ENCODE measurements at regions not wholly inside any gene's neighbourhood (a gene's known extent, or its start where the extent isn't known, plus 50 kb on each side); places are given as distances from the start of the nearest gene placed in this dataset.

DNA sequence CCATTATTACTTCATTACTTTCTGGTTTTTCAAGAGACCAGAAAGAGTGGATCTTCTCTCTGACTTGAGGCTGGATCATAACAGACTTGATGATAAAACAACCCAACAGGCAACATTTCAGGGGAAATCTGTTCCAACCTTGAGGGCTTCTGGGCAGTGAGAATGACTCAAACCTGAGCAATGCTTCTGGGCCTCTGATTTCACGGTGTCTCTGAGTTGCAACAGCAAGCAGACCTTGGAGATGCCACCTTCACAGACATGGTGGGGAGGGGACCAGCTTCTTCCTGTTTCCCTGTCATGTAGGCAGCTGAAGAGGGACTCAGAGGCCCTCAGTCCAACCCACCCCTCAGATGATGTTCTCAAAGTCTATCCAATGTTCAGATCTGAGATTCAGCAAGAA, 104.0 kb downstream of the ABHD5 start:
- Mint-ChIP-seq H3K9me3 (no peaks in the 10 kb centered on the region), H3K36me3 (ENCODE audit: low read depth) (no peaks in the 10 kb centered on the region), H3K27me3 (ENCODE audit: insufficient read depth) (peaks cover 25% of the 10 kb centered on the region), H3K4me3 (no peak overlapping the region), H3K27ac (no peak overlapping the region), H3K4me1 (no peaks in the 10 kb centered on the region)
- Histone ChIP-seq H3K9me3 (ENCODE audit: control insufficient read depth, low read length) (no peaks in the 10 kb centered on the region), H3K27me3 (ENCODE audit: control insufficient read depth, insufficient read depth, low read length, poor library complexity, severe bottlenecking) (peaks cover 21% of the 10 kb centered on the region), H3K27ac (ENCODE audit: low read depth, low read length) (no peak overlapping the region), H3K4me1 (ENCODE audit: control insufficient read depth, insufficient read depth, low read length) (no peaks in the 10 kb centered on the region), H3K4me3 (ENCODE audit: low read length) (no peak overlapping the region), H3K36me3 (ENCODE audit: control insufficient read depth, insufficient read depth, low read length) (no peaks in the 10 kb centered on the region), H3K9ac (ENCODE audit: extremely low read depth, low read length, poor library complexity, severe bottlenecking) (no peak overlapping the region)
- 71 to 92% methylated on average over 1 of the region's 1 CpG for WGBS, 2 experiments (ENCODE audit: insufficient coverage in 1 of 2, insufficient read length in 1 of 2)
- TF ChIP-seq, protein P1, sequence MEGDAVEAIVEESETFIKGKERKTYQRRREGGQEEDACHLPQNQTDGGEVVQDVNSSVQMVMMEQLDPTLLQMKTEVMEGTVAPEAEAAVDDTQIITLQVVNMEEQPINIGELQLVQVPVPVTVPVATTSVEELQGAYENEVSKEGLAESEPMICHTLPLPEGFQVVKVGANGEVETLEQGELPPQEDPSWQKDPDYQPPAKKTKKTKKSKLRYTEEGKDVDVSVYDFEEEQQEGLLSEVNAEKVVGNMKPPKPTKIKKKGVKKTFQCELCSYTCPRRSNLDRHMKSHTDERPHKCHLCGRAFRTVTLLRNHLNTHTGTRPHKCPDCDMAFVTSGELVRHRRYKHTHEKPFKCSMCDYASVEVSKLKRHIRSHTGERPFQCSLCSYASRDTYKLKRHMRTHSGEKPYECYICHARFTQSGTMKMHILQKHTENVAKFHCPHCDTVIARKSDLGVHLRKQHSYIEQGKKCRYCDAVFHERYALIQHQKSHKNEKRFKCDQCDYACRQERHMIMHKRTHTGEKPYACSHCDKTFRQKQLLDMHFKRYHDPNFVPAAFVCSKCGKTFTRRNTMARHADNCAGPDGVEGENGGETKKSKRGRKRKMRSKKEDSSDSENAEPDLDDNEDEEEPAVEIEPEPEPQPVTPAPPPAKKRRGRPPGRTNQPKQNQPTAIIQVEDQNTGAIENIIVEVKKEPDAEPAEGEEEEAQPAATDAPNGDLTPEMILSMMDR (conservative IDR thresholded peaks at IDR 0.05), result no peak
- DNase-seq, result no peak

DNA sequence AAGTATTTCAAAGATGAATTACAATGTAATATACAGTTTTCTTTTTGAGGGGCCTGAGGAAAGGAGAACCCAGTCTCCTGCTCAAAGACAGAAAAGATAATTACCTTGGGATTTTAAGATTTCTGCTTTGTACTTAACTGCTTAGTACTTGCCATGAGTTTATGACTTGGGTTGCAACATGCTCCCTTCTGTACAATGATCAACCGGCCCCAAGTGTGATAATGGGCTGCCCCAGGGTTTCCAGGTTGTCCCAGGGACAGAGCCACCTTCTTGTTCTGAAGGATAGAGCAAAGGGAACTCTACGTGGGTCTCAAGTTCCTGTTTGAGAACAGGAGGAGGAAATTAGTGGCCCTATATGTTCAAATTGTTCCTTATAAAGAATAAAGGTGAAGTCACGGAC, 104.8 kb downstream of the ABHD5 start:
- H3K4me3 Mint-ChIP-seq, result no peak overlapping the region
- H3K4me1 Mint-ChIP-seq, result no peaks in the 10 kb centered on the region
- no peak for DNase-seq
- H3K9me3 Mint-ChIP-seq, result no peaks in the 10 kb centered on the region
- no peak overlapping the region for H3K27ac Mint-ChIP-seq
- WGBS, 2 experiments (ENCODE audit: insufficient coverage in 1 of 2, insufficient read length in 1 of 2), result 92 to 93% methylated on average over 3 of the region's 3 CpGs
- H3K36me3 Mint-ChIP-seq (ENCODE audit: low read depth), result no peaks in the 10 kb centered on the region
- Histone ChIP-seq H3K4me3 (ENCODE audit: low read length) (no peak overlapping the region), H3K27me3 (ENCODE audit: control insufficient read depth, insufficient read depth, low read length, poor library complexity, severe bottlenecking) (peaks cover 21% of the 10 kb centered on the region), H3K9me3 (ENCODE audit: control insufficient read depth, low read length) (no peaks in the 10 kb centered on the region), H3K4me1 (ENCODE audit: control insufficient read depth, insufficient read depth, low read length) (no peaks in the 10 kb centered on the region), H3K27ac (ENCODE audit: low read depth, low read length) (no peak overlapping the region), H3K36me3 (ENCODE audit: control insufficient read depth, insufficient read depth, low read length) (no peaks in the 10 kb centered on the region), H3K9ac (ENCODE audit: extremely low read depth, low read length, poor library complexity, severe bottlenecking) (no peak overlapping the region)
- H3K27me3 Mint-ChIP-seq (ENCODE audit: insufficient read depth), result peaks cover 19% of the 10 kb centered on the region
- TF ChIP-seq, protein P1 (conservative IDR thresholded peaks at IDR 0.05), result no peak

DNA sequence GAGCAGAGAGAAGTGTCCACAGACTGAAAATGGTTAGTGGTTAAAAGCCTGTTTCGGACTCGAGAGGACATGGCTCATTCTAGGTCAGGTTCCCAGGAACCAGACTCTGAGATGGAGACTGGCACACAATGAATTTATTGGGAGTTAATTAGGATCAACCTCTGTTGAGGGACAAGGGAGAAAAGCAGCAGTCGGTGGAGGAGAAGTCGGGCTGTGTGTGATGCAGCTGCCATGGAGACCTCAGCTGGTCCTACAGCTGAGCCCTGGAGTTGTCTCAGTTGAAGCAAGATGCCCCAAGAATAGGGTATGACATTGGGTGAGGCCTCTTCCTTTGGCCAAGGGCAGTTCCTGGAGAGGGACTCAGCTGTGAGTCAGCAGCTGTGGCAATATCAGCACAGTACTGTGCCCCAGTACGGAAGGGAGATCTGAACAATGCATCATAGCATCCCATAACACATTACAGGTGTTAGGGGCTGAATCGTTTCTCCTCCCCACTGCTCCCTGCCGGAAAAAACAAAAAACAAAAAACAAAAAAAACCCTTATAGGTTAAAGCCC, 105.4 kb downstream of the ABHD5 start:
- 91 to 94% methylated on average over 4 to 7 of the region's 7 CpGs for WGBS, 2 experiments (ENCODE audit: insufficient coverage in 1 of 2, insufficient read length in 1 of 2)
- no peak overlapping the region for H3K4me3 Mint-ChIP-seq
- H3K9me3 Mint-ChIP-seq, result no peaks in the 10 kb centered on the region

More for the DNA sequence above, 105.4 kb downstream of the ABHD5 start:
- H3K27ac Mint-ChIP-seq, result no peak overlapping the region
- Histone ChIP-seq H3K4me3 (ENCODE audit: low read length) (no peak overlapping the region), H3K9ac (ENCODE audit: extremely low read depth, low read length, poor library complexity, severe bottlenecking) (no peak overlapping the region), H3K36me3 (ENCODE audit: control insufficient read depth, insufficient read depth, low read length) (no peaks in the 10 kb centered on the region), H3K27me3 (ENCODE audit: control insufficient read depth, insufficient read depth, low read length, poor library complexity, severe bottlenecking) (peaks cover 14% of the 10 kb centered on the region), H3K9me3 (ENCODE audit: control insufficient read depth, low read length) (no peaks in the 10 kb centered on the region), H3K4me1 (ENCODE audit: control insufficient read depth, insufficient read depth, low read length) (no peaks in the 10 kb centered on the region), H3K27ac (ENCODE audit: low read depth, low read length) (no peak overlapping the region)
- H3K4me1 Mint-ChIP-seq, result no peaks in the 10 kb centered on the region
- TF ChIP-seq, protein P1 (conservative IDR thresholded peaks at IDR 0.05), result no peak
- H3K36me3 Mint-ChIP-seq (ENCODE audit: low read depth), result no peaks in the 10 kb centered on the region
- peaks cover 12% of the 10 kb centered on the region for H3K27me3 Mint-ChIP-seq (ENCODE audit: insufficient read depth)
- no peak for DNase-seq
